ENCODE measurements at regions not wholly inside any gene's neighbourhood (a gene's known extent, or its start where the extent isn't known, plus 50 kb on each side); places are given as distances from the start of the nearest gene placed in this dataset.

DNA sequence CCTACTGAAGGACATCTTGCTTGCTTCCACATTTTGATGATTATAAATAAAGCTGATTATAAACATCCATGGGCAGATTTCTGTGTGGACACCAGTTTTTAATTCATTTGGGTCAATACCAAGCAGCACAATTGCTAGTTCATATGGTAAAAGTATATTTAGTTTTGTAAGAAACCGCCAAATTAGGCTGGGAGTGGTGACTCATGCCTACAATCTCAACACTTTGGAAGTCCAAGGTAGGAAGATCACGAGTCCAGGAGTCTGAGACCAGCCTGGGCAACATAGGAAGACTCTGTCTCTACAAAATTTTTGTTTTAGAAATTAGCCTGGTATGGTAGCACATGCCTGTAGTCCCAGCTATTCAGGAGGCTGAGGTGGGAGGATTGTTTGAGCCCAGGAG, 52.6 kb upstream of the ABHD2 start:
- TF ChIP-seq, protein P1, sequence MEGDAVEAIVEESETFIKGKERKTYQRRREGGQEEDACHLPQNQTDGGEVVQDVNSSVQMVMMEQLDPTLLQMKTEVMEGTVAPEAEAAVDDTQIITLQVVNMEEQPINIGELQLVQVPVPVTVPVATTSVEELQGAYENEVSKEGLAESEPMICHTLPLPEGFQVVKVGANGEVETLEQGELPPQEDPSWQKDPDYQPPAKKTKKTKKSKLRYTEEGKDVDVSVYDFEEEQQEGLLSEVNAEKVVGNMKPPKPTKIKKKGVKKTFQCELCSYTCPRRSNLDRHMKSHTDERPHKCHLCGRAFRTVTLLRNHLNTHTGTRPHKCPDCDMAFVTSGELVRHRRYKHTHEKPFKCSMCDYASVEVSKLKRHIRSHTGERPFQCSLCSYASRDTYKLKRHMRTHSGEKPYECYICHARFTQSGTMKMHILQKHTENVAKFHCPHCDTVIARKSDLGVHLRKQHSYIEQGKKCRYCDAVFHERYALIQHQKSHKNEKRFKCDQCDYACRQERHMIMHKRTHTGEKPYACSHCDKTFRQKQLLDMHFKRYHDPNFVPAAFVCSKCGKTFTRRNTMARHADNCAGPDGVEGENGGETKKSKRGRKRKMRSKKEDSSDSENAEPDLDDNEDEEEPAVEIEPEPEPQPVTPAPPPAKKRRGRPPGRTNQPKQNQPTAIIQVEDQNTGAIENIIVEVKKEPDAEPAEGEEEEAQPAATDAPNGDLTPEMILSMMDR (IDR thresholded peaks at IDR 0.05; ENCODE audit: low read depth, low read length) = no peak
- TF ChIP-seq EZH2phosphoT487 (IDR thresholded peaks at IDR 0.05; ENCODE audit: low read depth) = no peak

Data from OCI-LY3 (cell line).